HFF-Myc (cell line): ENCODE measurements at regions not wholly inside any gene's neighbourhood (a gene's known extent, or its start where the extent isn't known, plus 50 kb on each side); places are given as distances from the start of the nearest gene placed in this dataset.

Experiments
- DNase-seq: peaks from one replicate; pipeline ENCODE4 v3.0.0-alpha.2; 2011; ENCODE audit warnings: low read depth; ENCODE audit errors: extremely low read depth
- H3K4me3 ChIP-seq: replicated peaks from 2 replicates; pipeline ENCODE4 v1.5.1; 2011; ENCODE audit warnings: low read depth, mild to moderate bottlenecking, control low read depth, low read length
- TF ChIP-seq, protein P1 (sequence below): IDR thresholded peaks from 2 replicates; pipeline ENCODE4 v1.5.1; 2012; ENCODE audit warnings: mild to moderate bottlenecking, low read depth, low read length, control low read depth; ENCODE audit errors: missing control alignments

DNA sequence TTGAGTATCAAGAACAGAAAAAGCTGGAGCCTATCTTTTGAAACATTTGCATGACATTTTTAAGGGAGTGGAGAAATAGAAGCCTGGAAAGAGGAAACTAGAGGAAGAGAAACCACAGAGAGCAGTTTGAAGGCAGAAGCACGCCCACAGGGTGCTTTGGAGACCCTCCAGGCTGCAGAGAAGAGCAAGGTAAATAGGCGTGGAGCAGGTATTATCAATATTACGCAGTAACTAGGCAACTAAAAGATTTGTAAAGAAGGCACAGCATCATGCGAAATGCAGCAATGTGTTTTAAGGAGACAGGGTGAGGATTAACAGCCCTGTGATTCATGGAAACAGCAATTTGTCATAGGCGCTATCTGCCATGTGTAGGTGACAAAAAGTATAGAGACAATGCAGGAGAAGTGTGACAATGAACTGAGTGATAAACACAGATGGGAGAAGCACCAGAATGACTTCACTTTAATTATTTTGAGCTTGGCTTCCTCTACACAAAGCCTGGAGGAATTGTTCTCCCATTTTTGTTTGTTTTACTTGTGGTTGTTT, 281.2 kb downstream of the BRINP1 start:
- no peak for DNase-seq
- H3K4me3 ChIP-seq = no peak overlapping the region

DNA sequence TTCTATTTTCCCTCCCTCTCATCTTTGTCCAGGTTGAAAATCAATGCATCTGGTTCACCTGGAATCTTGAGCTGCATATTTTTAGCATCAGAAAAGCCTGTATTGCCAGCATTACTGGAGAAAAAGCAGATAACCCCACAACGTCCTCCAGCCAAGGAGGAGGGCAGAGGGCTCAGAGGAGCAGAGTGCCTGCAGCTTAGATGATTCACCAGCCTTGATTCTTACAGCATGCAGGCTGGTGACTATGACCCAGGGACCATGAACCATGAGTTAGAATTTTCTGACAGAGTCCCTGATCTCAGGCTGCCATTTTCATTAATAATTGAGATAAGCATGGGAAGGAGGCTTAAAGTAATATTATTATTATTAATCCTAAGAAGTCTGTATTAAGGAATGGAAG, 278.2 kb downstream of the BRINP1 start:
- TF ChIP-seq, protein P1, sequence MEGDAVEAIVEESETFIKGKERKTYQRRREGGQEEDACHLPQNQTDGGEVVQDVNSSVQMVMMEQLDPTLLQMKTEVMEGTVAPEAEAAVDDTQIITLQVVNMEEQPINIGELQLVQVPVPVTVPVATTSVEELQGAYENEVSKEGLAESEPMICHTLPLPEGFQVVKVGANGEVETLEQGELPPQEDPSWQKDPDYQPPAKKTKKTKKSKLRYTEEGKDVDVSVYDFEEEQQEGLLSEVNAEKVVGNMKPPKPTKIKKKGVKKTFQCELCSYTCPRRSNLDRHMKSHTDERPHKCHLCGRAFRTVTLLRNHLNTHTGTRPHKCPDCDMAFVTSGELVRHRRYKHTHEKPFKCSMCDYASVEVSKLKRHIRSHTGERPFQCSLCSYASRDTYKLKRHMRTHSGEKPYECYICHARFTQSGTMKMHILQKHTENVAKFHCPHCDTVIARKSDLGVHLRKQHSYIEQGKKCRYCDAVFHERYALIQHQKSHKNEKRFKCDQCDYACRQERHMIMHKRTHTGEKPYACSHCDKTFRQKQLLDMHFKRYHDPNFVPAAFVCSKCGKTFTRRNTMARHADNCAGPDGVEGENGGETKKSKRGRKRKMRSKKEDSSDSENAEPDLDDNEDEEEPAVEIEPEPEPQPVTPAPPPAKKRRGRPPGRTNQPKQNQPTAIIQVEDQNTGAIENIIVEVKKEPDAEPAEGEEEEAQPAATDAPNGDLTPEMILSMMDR = no peak
- DNase-seq = no peak
- H3K4me3 ChIP-seq = no peak overlapping the region

More for the DNA sequence above, 281.2 kb downstream of the BRINP1 start:
- TF ChIP-seq, protein P1 = no peak

DNA sequence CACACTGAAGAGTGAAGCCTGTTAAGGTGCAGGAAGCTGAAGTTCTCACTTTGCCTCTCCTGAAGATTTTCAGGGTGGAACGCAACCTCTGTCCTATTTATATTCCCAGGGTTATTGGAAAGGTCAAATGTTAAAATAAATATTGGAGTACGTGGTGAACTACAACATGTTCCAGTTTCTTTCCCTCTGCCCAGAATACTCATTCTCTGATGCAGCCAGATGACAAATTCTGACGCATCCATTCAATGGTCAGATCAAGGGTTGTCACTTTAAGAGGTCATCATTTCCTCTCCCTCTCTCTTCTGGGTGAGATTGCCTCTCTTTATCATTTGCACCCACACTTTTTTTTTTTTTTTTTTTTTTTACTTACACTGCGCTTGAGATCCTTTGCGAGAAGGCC, 277.1 kb downstream of the BRINP1 start:
- no peak for DNase-seq
- no peak overlapping the region for H3K4me3 ChIP-seq
- TF ChIP-seq, protein P1 = no peak

DNA sequence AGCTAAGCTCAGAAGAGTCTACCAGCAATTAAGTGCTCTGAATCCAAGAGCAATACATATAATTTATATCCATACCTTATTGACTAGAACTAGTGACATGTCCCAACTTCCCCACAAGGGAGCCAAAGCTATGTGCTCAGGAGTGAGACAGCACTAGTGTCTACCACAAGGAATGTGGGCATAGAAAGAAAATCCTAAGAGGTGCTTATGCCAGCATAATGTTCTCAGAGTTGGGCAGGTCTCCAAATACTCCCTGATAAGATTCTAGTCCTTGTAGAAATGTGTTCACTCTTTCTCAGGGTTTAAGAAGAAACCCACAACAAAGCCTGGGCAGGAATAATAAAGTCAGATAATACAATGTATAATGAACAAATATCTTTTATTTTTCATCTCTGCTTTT, 275.1 kb downstream of the BRINP1 start:
- DNase-seq = no peak
- no peak overlapping the region for H3K4me3 ChIP-seq
- TF ChIP-seq, protein P1 = no peak

DNA sequence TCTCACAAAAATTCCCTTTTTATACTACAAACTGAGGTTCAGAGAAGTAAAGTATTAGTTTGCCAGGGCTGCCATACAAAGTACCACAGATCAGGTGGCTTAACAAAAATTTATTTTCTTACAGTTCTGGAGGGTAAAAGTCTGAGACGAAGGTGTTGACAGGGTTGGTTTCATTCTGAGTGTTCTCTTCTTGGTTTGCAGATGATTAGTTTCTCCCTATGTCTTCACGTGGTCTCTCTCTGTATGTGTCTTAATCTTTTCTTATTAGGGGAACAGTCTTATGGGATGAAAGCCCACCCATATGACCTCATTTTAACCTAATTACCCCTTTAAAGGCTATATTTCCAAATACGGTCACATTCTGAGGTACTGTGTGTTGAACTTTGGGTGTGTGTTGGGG, 274.2 kb downstream of the BRINP1 start:
- H3K4me3 ChIP-seq = no peak overlapping the region
- TF ChIP-seq, protein P1 = no peak
- DNase-seq = no peak

DNA sequence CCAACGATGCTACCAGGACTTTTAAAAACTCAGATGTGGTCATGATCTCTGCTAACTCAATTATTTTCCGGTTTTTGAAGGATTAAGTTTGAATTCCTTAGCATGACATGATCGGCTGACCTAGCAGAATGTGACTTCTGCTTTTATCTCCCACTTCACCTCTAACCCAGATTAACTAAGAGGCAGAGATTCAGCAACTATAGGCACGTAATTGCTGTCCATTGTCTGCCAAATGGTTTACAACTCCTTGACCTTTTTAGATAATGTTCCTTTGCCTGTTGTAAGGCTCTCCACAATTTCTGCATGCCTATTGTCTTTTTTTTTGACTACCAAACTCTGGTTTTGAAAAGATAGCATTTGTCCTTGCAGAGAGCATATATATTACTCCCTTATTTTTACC, 268.2 kb downstream of the BRINP1 start:
- TF ChIP-seq, protein P1 = no peak
- H3K4me3 ChIP-seq = no peak overlapping the region
- no peak for DNase-seq

DNA sequence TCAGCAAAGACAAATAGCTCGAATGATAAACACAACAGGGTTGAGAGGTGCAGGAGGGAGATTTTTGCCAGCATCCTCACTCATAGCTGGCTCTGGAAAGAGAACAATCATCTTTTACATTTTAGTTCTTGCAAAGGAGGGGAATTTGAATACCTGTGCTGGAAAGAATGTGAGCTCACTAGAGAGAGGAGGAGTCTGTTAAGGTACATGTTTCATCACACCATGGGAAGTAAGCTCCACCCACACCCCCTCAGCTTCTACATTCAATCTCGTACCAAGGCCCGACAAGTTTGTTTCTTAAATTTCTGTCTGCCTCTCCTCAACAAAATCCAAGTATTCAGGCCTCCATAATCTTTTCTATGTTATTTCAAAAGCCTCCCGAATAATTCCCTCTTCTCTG, 254.6 kb downstream of the BRINP1 start:
- H3K4me3 ChIP-seq = no peak overlapping the region
- TF ChIP-seq, protein P1 = no peak
- DNase-seq = no peak
